Ovary (tissue), 3 donors: ENCODE measurements at regions not wholly inside any gene's neighbourhood (a gene's known extent, or its start where the extent isn't known, plus 50 kb on each side); places are given as distances from the start of the nearest gene placed in this dataset.

ENCODE experiments used
- CTCF ChIP-seq, 3 donors: fragments of 450-650 bp in 2 of 3; fragments of 200-600 bp in 1 of 3; IDR thresholded peaks; one replicate each; pipeline versions ENCODE4 v1.5.1 to v1.8.0; 2016 to 2022; ENCODE audit warnings: antibody characterized with exemption in 3 of 3, mild to moderate bottlenecking in 1 of 3
- POLR2A ChIP-seq: fragments of 450-650 bp; IDR thresholded peaks from one replicate; pipeline ENCODE4 v1.6.1; 2017; ENCODE audit warnings: antibody characterized with exemption, mild to moderate bottlenecking, moderate library complexity
- donor health status: DM: no; HTN: no; CAD: no.

- TF ChIP-seq POLR2A, result no peak
- no peak for TF ChIP-seq CTCF (IDR thresholded peaks at IDR 0.05)
Observed at GRCh38 chr13:79226938-79227337, 179.1 kb downstream of the RBM26 start.
